Amniotic epithelial cell (primary cell): ENCODE measurements at regions not wholly inside any gene's neighbourhood (a gene's known extent, or its start where the extent isn't known, plus 50 kb on each side); places are given as distances from the start of the nearest gene placed in this dataset.
"Not testable (repeated sequence)": the region's sequence is repeated elsewhere in the genome, so short reads cannot be mapped to it uniquely, and the experiment has no call there.

Experiments
- DNase-seq: peaks from one replicate; pipeline ENCODE4 v3.0.0-alpha.2; 2010; ENCODE audit warnings: low read depth

- no peak for DNase-seq
Observed at GRCh38 chr5:35561396-35561795, 56.3 kb upstream of the SPEF2 start.

GRCh38 chr5:35557748-35558147 lies 59.9 kb upstream of the SPEF2 start:
- DNase-seq: no peak

GRCh38 chr5:35557199-35557598 lies 60.5 kb upstream of the SPEF2 start:
- no peak for DNase-seq

GRCh38 chr5:35554016-35554415 lies 63.6 kb upstream of the SPEF2 start:
- DNase-seq: no peak

GRCh38 chr5:35545190-35545589 lies 72.5 kb upstream of the SPEF2 start:
- DNase-seq: no peak

GRCh38 chr5:35543408-35543807 lies 74.3 kb upstream of the SPEF2 start:
- no peak for DNase-seq

- DNase-seq: no peak
Observed at GRCh38 chr5:35540002-35540401, 77.7 kb upstream of the SPEF2 start.

GRCh38 chr5:35538198-35538931 lies 79.3 kb upstream of the SPEF2 start:
- DNase-seq: no peak

GRCh38 chr5:35533156-35533555 lies 84.5 kb upstream of the SPEF2 start:
- no peak for DNase-seq

GRCh38 chr5:35531553-35531952 lies 86.1 kb upstream of the SPEF2 start:
- not testable (repeated sequence) for DNase-seq

GRCh38 chr5:35518104-35518503 lies 99.6 kb upstream of the SPEF2 start:
- DNase-seq: no peak

- DNase-seq: no peak
Observed at GRCh38 chr5:35516271-35516670, 101.4 kb upstream of the SPEF2 start.

- DNase-seq: no peak
Observed at GRCh38 chr5:35513612-35514011, 104.1 kb upstream of the SPEF2 start.

- DNase-seq: no peak
Observed at GRCh38 chr5:35502206-35502605, 115.5 kb upstream of the SPEF2 start.

- no peak for DNase-seq
Observed at GRCh38 chr5:35488791-35489190, 128.9 kb upstream of the SPEF2 start.

- no peak for DNase-seq
Observed at GRCh38 chr5:35488055-35488454, 129.6 kb upstream of the SPEF2 start.

- peak; percentile 92 for DNase-seq
Observed at GRCh38 chr5:35487233-35488025, 130.2 kb upstream of the SPEF2 start.

- no peak for DNase-seq
Observed at GRCh38 chr5:35485487-35485886, 132.2 kb upstream of the SPEF2 start.

- no peak for DNase-seq
Observed at GRCh38 chr5:35484241-35484640, 133.4 kb upstream of the SPEF2 start.

- no peak for DNase-seq
Observed at GRCh38 chr5:35483780-35484179, 133.9 kb upstream of the SPEF2 start.

- DNase-seq: peak; percentile 24
Observed at GRCh38 chr5:35483191-35483590, 134.5 kb upstream of the SPEF2 start.

GRCh38 chr5:35482167-35482755 lies 135.4 kb upstream of the SPEF2 start:
- peak; percentile 22 for DNase-seq
